ENCODE measurements at regions not wholly inside any gene's neighbourhood (a gene's known extent, or its start where the extent isn't known, plus 50 kb on each side); places are given as distances from the start of the nearest gene placed in this dataset.

GRCh38 chr6:92810913-92811312, 608.4 kb downstream of the EPHA7 start:
- peak; percentile 63 for DNase-seq (ENCODE audit: low spot score)

- DNase-seq (ENCODE audit: low spot score) = no peak
Measured at GRCh38 chr6:92806254-92806653, 613.1 kb downstream of the EPHA7 start.

- no peak for DNase-seq (ENCODE audit: low spot score)
Measured at GRCh38 chr6:92791403-92791802, 628.0 kb downstream of the EPHA7 start.

GRCh38 chr6:92790381-92790780, 629.0 kb downstream of the EPHA7 start:
- DNase-seq (ENCODE audit: low spot score) = no peak

- DNase-seq (ENCODE audit: low spot score) = no peak
Measured at GRCh38 chr6:92784235-92784634, 635.1 kb downstream of the EPHA7 start.

GRCh38 chr6:92779746-92780145, 639.6 kb downstream of the EPHA7 start:
- no peak for DNase-seq (ENCODE audit: low spot score)

GRCh38 chr6:92777146-92777740, 642.1 kb downstream of the EPHA7 start:
- DNase-seq (ENCODE audit: low spot score) = peak; percentile 30

- no peak for DNase-seq (ENCODE audit: low spot score)
Measured at GRCh38 chr6:92770540-92770939, 648.8 kb downstream of the EPHA7 start.

- no peak for DNase-seq (ENCODE audit: low spot score)
Measured at GRCh38 chr6:92767101-92767500, 652.3 kb downstream of the EPHA7 start.

- no peak for DNase-seq (ENCODE audit: low spot score)
Measured at GRCh38 chr6:92763680-92764079, 655.7 kb downstream of the EPHA7 start.

- DNase-seq (ENCODE audit: low spot score) = no peak
Measured at GRCh38 chr6:92763274-92763584, 656.1 kb downstream of the EPHA7 start.

GRCh38 chr6:92762443-92763273, 656.7 kb downstream of the EPHA7 start:
- no peak for DNase-seq (ENCODE audit: low spot score)

- no peak for DNase-seq (ENCODE audit: low spot score)
Measured at GRCh38 chr6:92759178-92759577, 660.2 kb downstream of the EPHA7 start.

- DNase-seq (ENCODE audit: low spot score) = no peak
Measured at GRCh38 chr6:92757925-92758324, 661.4 kb downstream of the EPHA7 start.

- no peak for DNase-seq (ENCODE audit: low spot score)
Measured at GRCh38 chr6:92756912-92757311, 662.4 kb downstream of the EPHA7 start.

- no peak for DNase-seq (ENCODE audit: low spot score)
Measured at GRCh38 chr6:92753956-92754355, 665.4 kb downstream of the EPHA7 start.

- no peak for DNase-seq (ENCODE audit: low spot score)
Measured at GRCh38 chr6:92752114-92752513, 667.2 kb downstream of the EPHA7 start.

GRCh38 chr6:92748131-92748530, 671.2 kb downstream of the EPHA7 start:
- no peak for DNase-seq (ENCODE audit: low spot score)

GRCh38 chr6:92737983-92738382, 681.4 kb downstream of the EPHA7 start:
- no peak for DNase-seq (ENCODE audit: low spot score)

GRCh38 chr6:92723390-92723931, 695.9 kb downstream of the EPHA7 start:
- DNase-seq (ENCODE audit: low spot score) = no peak

GRCh38 chr6:92719773-92720172, 699.6 kb downstream of the EPHA7 start:
- no peak for DNase-seq (ENCODE audit: low spot score)

- DNase-seq (ENCODE audit: low spot score) = no peak
Measured at GRCh38 chr6:92716638-92717037, 702.7 kb downstream of the EPHA7 start.

- DNase-seq (ENCODE audit: low spot score) = no peak
Measured at GRCh38 chr6:92715991-92716390, 703.4 kb downstream of the EPHA7 start.

GRCh38 chr6:92714346-92714745, 705.0 kb downstream of the EPHA7 start:
- no peak for DNase-seq (ENCODE audit: low spot score)
